AG04450 (cell line): ENCODE measurements at regions not wholly inside any gene's neighbourhood (a gene's known extent, or its start where the extent isn't known, plus 50 kb on each side); places are given as distances from the start of the nearest gene placed in this dataset.
A peak's percentile ranks its signal among the peaks of the same experiment; 100 is the strongest.

Source experiments
- CTCF ChIA-PET: fragments of 300-600, 350-600 bp; formaldehyde crosslinking; extraction: SDS; loops from one replicate; lab custom pipeline; 2022; ENCODE audit warnings: antibody characterized with exemption, inconsistent platforms; lab: Charles Lee
- POLR2A ChIA-PET: fragments of 350-600 bp; formaldehyde crosslinking; extraction: SDS; loops from one replicate; lab custom pipeline; 2021; ENCODE audit warnings: antibody characterized with exemption, inconsistent platforms; lab: Yijun Ruan, JAX
- DNase-seq: peaks from one replicate; pipeline ENCODE4 v3.0.0-alpha.2; 2011; ENCODE audit warnings: low read depth, low spot score
- H3K27ac ChIP-seq: one replicate; pipeline ENCODE4 v1.5.1; 2012; ENCODE audit warnings: low read depth, low read length, control low read depth
- H3K27me3 ChIP-seq: one replicate; pipeline ENCODE4 v1.6.0; 2012; ENCODE audit warnings: low read length; ENCODE audit not compliant: control insufficient read depth, insufficient read depth
- H3K4me3 ChIP-seq: 2 replicates; pipeline ENCODE4 v1.5.1; 2011; ENCODE audit warnings: mild to moderate bottlenecking, low read depth, low read length, control low read depth
- H3K9me3 ChIP-seq: 2 replicates; pipeline ENCODE4 v1.5.1; 2012; ENCODE audit warnings: low read length; ENCODE audit not compliant: control insufficient read depth, insufficient read depth
- TF ChIP-seq, protein P1 (sequence below): IDR thresholded peaks from 2 replicates; pipeline ENCODE4 v1.5.1; 2011; ENCODE audit warnings: low read depth, low read length, control low read depth, inconsistent platforms

DNA sequence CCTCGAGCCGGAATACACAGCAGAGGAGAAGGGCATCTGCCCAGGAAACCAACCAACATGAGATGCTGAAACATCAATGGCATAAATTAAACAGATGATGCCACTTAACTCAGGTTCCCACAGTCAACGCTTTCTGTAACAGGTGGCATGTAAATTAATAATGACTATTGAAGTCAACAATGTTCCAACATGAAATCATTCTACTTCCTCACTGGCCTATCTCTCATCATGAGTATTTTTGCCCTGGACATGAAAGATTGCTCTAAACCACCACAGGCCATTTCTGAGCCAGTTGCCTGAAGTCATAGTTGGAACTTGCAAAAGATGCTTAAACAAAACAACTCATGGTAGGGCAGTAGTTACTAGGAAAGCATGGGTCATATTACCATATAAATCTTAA is 397.9 kb upstream of the JARID2 start:
- DNase-seq: peak; percentile 20
- Histone ChIP-seq H3K27ac (peak overlapping the region; percentile 12), H3K27me3 (no peaks in the 10 kb centered on the region), H3K9me3 (no peaks in the 10 kb centered on the region; the same call in 1 of the 2 replicates), H3K4me3 (no peak overlapping the region)
- TF ChIP-seq, protein P1, sequence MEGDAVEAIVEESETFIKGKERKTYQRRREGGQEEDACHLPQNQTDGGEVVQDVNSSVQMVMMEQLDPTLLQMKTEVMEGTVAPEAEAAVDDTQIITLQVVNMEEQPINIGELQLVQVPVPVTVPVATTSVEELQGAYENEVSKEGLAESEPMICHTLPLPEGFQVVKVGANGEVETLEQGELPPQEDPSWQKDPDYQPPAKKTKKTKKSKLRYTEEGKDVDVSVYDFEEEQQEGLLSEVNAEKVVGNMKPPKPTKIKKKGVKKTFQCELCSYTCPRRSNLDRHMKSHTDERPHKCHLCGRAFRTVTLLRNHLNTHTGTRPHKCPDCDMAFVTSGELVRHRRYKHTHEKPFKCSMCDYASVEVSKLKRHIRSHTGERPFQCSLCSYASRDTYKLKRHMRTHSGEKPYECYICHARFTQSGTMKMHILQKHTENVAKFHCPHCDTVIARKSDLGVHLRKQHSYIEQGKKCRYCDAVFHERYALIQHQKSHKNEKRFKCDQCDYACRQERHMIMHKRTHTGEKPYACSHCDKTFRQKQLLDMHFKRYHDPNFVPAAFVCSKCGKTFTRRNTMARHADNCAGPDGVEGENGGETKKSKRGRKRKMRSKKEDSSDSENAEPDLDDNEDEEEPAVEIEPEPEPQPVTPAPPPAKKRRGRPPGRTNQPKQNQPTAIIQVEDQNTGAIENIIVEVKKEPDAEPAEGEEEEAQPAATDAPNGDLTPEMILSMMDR: no peak
- POLR2A ChIA-PET: no interaction called here
- CTCF ChIA-PET: no interaction called here

GRCh38 chr6:14849185-14849584 is 396.7 kb upstream of the JARID2 start:
- H3K27ac ChIP-seq: no peak overlapping the region
- TF ChIP-seq, protein P1: no peak
- POLR2A ChIA-PET: no interaction called here
- DNase-seq: no peak
- H3K27me3 ChIP-seq: no peaks in the 10 kb centered on the region
- H3K4me3 ChIP-seq: no peak overlapping the region
- CTCF ChIA-PET: interaction anchor here (0.7 kb wide), 1 partner anchor 48 kb away, joined by 3 read pairs; no protein-coding TSS in a partner anchor
- no peaks in the 10 kb centered on the region; the same call in 1 of the 2 replicates for H3K9me3 ChIP-seq

DNA sequence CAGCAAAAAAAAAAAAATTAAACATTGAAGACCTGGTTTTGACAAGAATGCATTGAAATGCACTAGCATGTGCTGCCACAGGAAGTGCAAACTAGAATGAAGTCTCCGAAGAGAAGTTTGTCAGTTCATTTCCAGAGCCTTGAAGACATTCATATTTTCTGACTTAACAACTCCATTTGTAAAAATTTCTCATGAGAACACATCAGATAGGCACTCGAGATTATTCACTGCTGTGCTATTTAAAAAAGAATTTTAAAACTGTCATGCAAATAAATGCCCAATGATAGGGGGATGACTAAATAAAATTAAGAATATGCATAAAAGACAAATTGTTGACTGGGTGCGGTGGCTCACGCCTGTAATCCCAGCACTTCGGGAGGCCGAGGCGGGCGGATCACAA is 394.6 kb upstream of the JARID2 start:
- CTCF ChIA-PET: no interaction called here
- POLR2A ChIA-PET: interaction anchor here (0.7 kb wide), 1 partner anchor 134 kb away, joined by 4 read pairs; no protein-coding TSS in a partner anchor
- H3K4me3 ChIP-seq: no peak overlapping the region
- no peaks in the 10 kb centered on the region for H3K9me3 ChIP-seq
- DNase-seq: no peak
- H3K27ac ChIP-seq: no peak overlapping the region
- TF ChIP-seq, protein P1: no peak
- H3K27me3 ChIP-seq: no peaks in the 10 kb centered on the region

DNA sequence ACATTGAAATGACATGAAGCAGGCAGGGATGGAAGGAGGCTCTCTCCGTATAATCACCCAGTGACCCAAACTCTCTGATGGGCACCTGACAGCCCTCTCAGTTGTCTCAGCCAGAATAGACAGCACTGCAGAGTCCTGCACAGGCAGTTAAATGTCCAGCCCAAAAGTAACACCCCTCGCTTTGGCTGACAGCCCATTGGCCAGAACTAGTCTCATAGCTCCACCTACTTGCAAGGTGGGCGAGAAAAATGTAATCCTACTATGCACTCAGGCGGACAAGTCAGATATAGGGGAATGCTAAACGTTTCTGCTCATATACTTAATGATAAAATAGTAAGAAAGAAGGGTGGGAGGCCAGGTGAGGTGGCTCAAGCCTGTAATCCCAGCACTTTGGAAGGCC is 393.5 kb upstream of the JARID2 start:
- DNase-seq: no peak
- POLR2A ChIA-PET: interaction anchor here (0.7 kb wide), 1 partner anchor 641 kb away, joined by 10 read pairs; no protein-coding TSS in a partner anchor
- CTCF ChIA-PET: no interaction called here
- no peak overlapping the region for H3K27ac ChIP-seq
- no peak overlapping the region for H3K4me3 ChIP-seq
- TF ChIP-seq, protein P1: no peak
- no peaks in the 10 kb centered on the region for H3K27me3 ChIP-seq
- H3K9me3 ChIP-seq: no peaks in the 10 kb centered on the region

DNA sequence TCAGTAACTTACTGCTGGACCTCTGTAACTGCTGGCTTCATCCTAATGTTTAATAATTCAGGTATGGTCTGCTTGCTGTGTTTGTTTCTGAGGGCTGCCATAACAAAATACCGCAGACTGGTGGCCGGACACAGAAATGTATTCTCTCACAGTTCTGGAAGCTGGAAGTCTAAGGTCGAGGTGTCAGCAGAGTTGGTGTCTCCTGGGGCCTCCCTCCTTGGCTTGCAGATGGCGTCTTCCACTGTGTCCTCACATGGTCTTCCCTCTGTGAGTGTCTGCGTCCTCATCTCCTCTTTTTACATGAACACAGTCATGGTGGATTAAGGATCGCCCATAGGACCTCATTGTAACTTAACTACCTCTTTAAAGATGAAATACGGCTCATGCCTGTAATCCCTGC is 389.7 kb upstream of the JARID2 start:
- POLR2A ChIA-PET: no interaction called here
- Histone ChIP-seq H3K9me3 (no peaks in the 10 kb centered on the region), H3K4me3 (no peak overlapping the region), H3K27me3 (no peaks in the 10 kb centered on the region), H3K27ac (no peak overlapping the region)
- DNase-seq: no peak
- TF ChIP-seq, protein P1: no peak
- CTCF ChIA-PET: interaction anchor here (0.6 to 0.7 kb wide), 2 partner anchors 98 to 247 kb away, joined by 3 to 6 read pairs; no protein-coding TSS in a partner anchor
